Panc1 (cell line): ENCODE measurements at regions not wholly inside any gene's neighbourhood (a gene's known extent, or its start where the extent isn't known, plus 50 kb on each side); places are given as distances from the start of the nearest gene placed in this dataset.

Experiments used
- ATAC-seq: fragments of 200-7000 bp; cut with Tn5 transposase; 2 replicates; pipeline ENCODE4 v1.9.1; 2020; ENCODE audit warnings: mild to moderate bottlenecking, moderate library complexity
- BruUV-seq: library from RNA; stranded (reverse); fragments of 400-500 nt; replicated peaks from 2 replicates; lab custom pipeline; 2021; lab: Mats Ljungman, UMichigan
- CTCF ChIA-PET: fragments of 300-600 bp; sonication (Branson Sonifier 250); formaldehyde crosslinking; loops from one replicate; lab custom pipeline; 2022; ENCODE audit warnings: antibody characterized with exemption; lab: Charles Lee
- POLR2A ChIA-PET: fragments of 300-600 bp; sonication (Branson Sonifier 250); formaldehyde crosslinking; loops from one replicate; lab custom pipeline; 2022; ENCODE audit warnings: antibody characterized with exemption; lab: Charles Lee
- DNase-seq: peaks from one replicate; pipeline ENCODE4 v3.0.0-alpha.2; 2010; ENCODE audit warnings: low read depth, low spot score
- H3K27ac ChIP-seq: 2 replicates; pipeline ENCODE4 v1.5.1; 2011; ENCODE audit warnings: mild to moderate bottlenecking, low read length, inconsistent platforms
- H3K27me3 ChIP-seq: fragments of 200-500 bp; sonication (Bioruptor generic); 2 replicates; pipeline ENCODE4 v1.6.0; 2014; ENCODE audit warnings: low read length, inconsistent platforms; ENCODE audit not compliant: control insufficient read depth, insufficient read depth
- H3K36me3 ChIP-seq: fragments of 200-500 bp; sonication (Bioruptor generic); 2 replicates; pipeline ENCODE4 v1.5.1; 2014; ENCODE audit warnings: inconsistent platforms, mild to moderate bottlenecking, low read length, moderate library complexity; ENCODE audit not compliant: control insufficient read depth, insufficient read depth
- H3K4me1 ChIP-seq: 2 replicates; pipeline ENCODE4 v1.5.1; 2011; ENCODE audit warnings: inconsistent platforms, mild to moderate bottlenecking, low read length, moderate library complexity; ENCODE audit not compliant: control insufficient read depth, insufficient read depth
- H3K4me3 ChIP-seq, 2 experiments: 2 replicates each; pipeline ENCODE4 v1.5.1; 2011 to 2012; ENCODE audit warnings: low read depth in 2 of 2, low read length in 2 of 2, mild to moderate bottlenecking in 2 of 2, inconsistent platforms in 1 of 2, moderate library complexity in 1 of 2
- H3K9me3 ChIP-seq: fragments of 200-500 bp; sonication (Bioruptor generic); 2 replicates; pipeline ENCODE4 v1.5.1; 2014; ENCODE audit warnings: low read depth, mild to moderate bottlenecking, inconsistent platforms, low read length, moderate library complexity; ENCODE audit not compliant: control insufficient read depth, insufficient read depth
- POLR2AphosphoS5 ChIP-seq: IDR thresholded peaks from 2 replicates; pipeline ENCODE4 v1.6.1; 2012; ENCODE audit warnings: mild to moderate bottlenecking, low read depth, low read length, moderate library complexity
- REST ChIP-seq, 2 experiments: IDR thresholded peaks; 2 replicates each; pipeline ENCODE4 v1.6.1; 2011 to 2012; ENCODE audit warnings: low read depth in 2 of 2, control low read depth in 1 of 2, low read length in 1 of 2, mild to moderate bottlenecking in 1 of 2, moderate library complexity in 1 of 2; ENCODE audit not compliant: insufficient read depth in 1 of 2
- SIN3A ChIP-seq: IDR thresholded peaks from 2 replicates; pipeline ENCODE4 v1.6.1; 2012; ENCODE audit warnings: low read depth, mild to moderate bottlenecking, low read length, moderate library complexity, borderline replicate concordance; ENCODE audit not compliant: insufficient read depth
- TCF7L2 ChIP-seq: IDR thresholded peaks from 2 replicates; pipeline ENCODE4 v1.6.1; 2011; ENCODE audit warnings: mild to moderate bottlenecking, low read depth, low read length, inconsistent platforms
- in situ Hi-C: cut with HindIII; loops from 2 replicates; pipeline ENCODE4 v1.10.0; 2016; ENCODE audit warnings: low sequenced_read_pairs, low pct_unique_long_range_greater_than_20kb
- intact Hi-C: fragments of 100-400 bp; cut with micrococcal nuclease; formaldehyde crosslinking; loops from one replicate; pipeline ENCODE4 v1.10.0; 2022; ENCODE audit not compliant: unreplicated experiment
- TF ChIP-seq, protein P1 (sequence below): fragments of 450-650 bp; IDR thresholded peaks from 2 replicates; pipeline ENCODE4 v1.5.1; 2017; ENCODE audit warnings: mild to moderate bottlenecking

DNA sequence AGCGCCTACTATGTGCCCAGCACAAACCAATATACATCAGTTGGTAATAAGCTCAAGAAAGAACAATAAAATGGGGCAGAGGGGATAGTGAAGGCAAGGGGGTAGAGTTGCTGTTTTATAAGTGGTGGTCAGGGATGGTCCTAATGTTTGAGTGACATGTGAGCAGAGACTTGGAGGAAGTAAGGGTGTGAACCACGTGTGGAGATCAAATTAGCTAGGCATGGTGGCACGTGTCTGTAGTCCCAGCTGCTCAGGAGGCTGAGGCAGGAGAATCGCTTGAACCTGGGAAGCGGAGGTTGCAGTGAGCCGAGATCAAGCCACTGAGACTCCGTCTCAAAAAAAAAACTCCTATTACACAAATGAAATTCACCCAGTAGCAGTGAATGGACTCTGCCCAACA, 56.5 kb downstream of the IRX6 start:
- intact Hi-C loops: no loop called here
- BruUV-seq: no TSS peak

DNA sequence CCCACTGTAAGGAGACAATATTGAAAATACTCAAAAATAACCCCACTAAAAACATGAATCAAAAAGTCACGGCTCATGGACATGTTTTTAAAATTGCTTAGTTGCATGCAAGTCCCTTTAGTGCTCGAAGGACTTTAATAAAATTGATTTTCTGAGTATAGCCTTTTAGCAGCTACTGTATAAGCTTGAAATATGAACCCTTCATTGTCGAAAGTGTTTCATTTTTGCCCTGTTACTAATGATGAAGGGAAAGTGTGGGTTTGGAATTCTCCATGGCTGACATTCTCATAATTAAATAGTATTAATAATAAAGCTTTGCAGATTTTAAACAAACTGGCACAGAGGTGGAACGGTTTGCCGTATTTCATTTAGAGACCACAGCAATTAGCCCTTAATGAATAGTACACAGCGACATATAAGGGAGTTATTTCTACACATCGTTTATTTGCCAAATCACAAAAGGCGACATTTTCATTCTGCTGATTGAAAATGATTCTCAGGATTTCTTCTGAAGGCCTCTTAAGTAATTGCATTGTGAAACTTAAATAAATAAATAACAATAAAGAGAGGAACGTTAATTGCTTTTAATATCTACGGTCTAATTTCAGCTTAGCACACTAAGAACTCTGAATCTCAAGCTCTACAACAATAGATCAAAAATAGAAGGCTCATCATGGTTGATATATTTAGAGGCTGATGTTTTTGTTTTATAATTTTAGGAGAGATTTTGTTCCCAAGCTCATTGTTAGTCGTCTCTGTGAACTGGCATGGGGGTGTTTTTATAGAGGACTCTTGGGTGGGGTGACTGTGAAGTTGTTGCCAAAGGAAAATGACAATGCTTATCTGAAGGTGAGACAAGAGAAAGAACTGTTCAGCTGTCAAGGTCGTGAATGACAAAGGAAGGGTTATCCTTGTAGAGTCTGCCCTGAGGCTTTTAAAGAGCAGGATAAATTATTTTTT, 60.6 kb downstream of the IRX6 start:
- H3K27me3 ChIP-seq: no peaks in the 10 kb centered on the region
- in situ Hi-C loops: no loop called here
- no peaks in the 10 kb centered on the region for H3K9me3 ChIP-seq
- no peak for TF ChIP-seq REST (IDR thresholded peaks at IDR 0.05; ENCODE audit: insufficient read depth in 1 of 2, low read depth in 2 of 2, low read length in 1 of 2)
- TF ChIP-seq, protein P1, sequence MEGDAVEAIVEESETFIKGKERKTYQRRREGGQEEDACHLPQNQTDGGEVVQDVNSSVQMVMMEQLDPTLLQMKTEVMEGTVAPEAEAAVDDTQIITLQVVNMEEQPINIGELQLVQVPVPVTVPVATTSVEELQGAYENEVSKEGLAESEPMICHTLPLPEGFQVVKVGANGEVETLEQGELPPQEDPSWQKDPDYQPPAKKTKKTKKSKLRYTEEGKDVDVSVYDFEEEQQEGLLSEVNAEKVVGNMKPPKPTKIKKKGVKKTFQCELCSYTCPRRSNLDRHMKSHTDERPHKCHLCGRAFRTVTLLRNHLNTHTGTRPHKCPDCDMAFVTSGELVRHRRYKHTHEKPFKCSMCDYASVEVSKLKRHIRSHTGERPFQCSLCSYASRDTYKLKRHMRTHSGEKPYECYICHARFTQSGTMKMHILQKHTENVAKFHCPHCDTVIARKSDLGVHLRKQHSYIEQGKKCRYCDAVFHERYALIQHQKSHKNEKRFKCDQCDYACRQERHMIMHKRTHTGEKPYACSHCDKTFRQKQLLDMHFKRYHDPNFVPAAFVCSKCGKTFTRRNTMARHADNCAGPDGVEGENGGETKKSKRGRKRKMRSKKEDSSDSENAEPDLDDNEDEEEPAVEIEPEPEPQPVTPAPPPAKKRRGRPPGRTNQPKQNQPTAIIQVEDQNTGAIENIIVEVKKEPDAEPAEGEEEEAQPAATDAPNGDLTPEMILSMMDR: no peak
- no peak for TF ChIP-seq SIN3A
- TF ChIP-seq POLR2AphosphoS5: no peak
- TF ChIP-seq TCF7L2: no peak
- ATAC-seq (no peak), DNase-seq (no peak)
- BruUV-seq: no TSS peak
- intact Hi-C loops: no loop called here
- no peaks in the 10 kb centered on the region for H3K36me3 ChIP-seq
- H3K27ac ChIP-seq: no peak overlapping the region
- ChIA-PET POLR2A (no interaction called here), CTCF (interaction anchor here (0.8 kb wide), 1 partner anchor 252 kb away, joined by 3 read pairs; no protein-coding TSS in a partner anchor)
- H3K4me3 ChIP-seq: no peak overlapping the region
- no peaks in the 10 kb centered on the region for H3K4me1 ChIP-seq

More for the DNA sequence above, 56.5 kb downstream of the IRX6 start:
- no peak overlapping the region for H3K27ac ChIP-seq
- ChIA-PET POLR2A (no interaction called here), CTCF (no interaction called here)
- no peak overlapping the region for H3K4me3 ChIP-seq
- DNase-seq: no peak
- H3K36me3 ChIP-seq: no peaks in the 10 kb centered on the region
- TF ChIP-seq, protein P1: no peak
- TF ChIP-seq TCF7L2 (no peak), SIN3A (no peak)
- H3K9me3 ChIP-seq: no peaks in the 10 kb centered on the region
- no peak for ATAC-seq
- H3K27me3 ChIP-seq: no peaks in the 10 kb centered on the region
- H3K4me1 ChIP-seq: no peaks in the 10 kb centered on the region
- in situ Hi-C loops: no loop called here
